HepG2 (cell line): ENCODE measurements at regions not wholly inside any gene's neighbourhood (a gene's known extent, or its start where the extent isn't known, plus 50 kb on each side); places are given as distances from the start of the nearest gene placed in this dataset.

Source experiments
- ATAC-seq: fragments of 200-7000 bp; cut with Tn5 transposase; 3 replicates; pipeline ENCODE4 v1.9.1; 2020; ENCODE audit warnings: mild to moderate bottlenecking, moderate library complexity
- BruUV-seq: library from RNA; stranded (reverse); fragments of 400-500 nt; replicated peaks from 2 replicates; lab custom pipeline; 2021; lab: Mats Ljungman, UMichigan
- CTCF ChIA-PET: fragments of 300-600 bp; formaldehyde crosslinking; extraction: SDS; loops from one replicate; lab custom pipeline; 2021; ENCODE audit warnings: low total read pairs, inconsistent platforms, low intra/inter-chr PET ratio; lab: Yijun Ruan, JAX
- POLR2A ChIA-PET: fragments of 350-600 bp; sonication (Branson Sonifier 250); formaldehyde crosslinking; loops from one replicate; lab custom pipeline; 2020; ENCODE audit warnings: antibody characterized with exemption, inconsistent platforms; lab: Yijun Ruan, JAX
- DNase-seq: peaks from one replicate; pipeline ENCODE4 v3.0.0-alpha.2; 2015; ENCODE audit warnings: low spot score
- FAIRE-seq: peaks from 3 replicates; lab custom pipeline; 2011; peaks lifted over from hg19 to GRCh38; lab: Jason Lieb, UNC
- H2AFZ ChIP-seq: one replicate; pipeline ENCODE4 v1.6.1; 2011; ENCODE audit warnings: low read length, inconsistent platforms
- H3K27ac ChIP-seq: fragments of 300-600 bp; 3 replicates; pipeline ENCODE4 v1.8.0; 2011; ENCODE audit warnings: mixed run types, mild to moderate bottlenecking, mixed read lengths, low read length, inconsistent platforms; ENCODE audit not compliant: insufficient read depth; ENCODE audit errors: extremely low read length
- H3K27me3 ChIP-seq, 2 experiments: fragments of 200-600 bp in 1 of 2; 2 replicates in 1 of 2; 3 replicates in 1 of 2; pipeline versions ENCODE4 v1.6.0 to v1.8.0; 2011; ENCODE audit warnings: low read length in 2 of 2, mild to moderate bottlenecking in 2 of 2, moderate library complexity in 2 of 2, inconsistent platforms in 1 of 2; ENCODE audit not compliant: insufficient read depth in 2 of 2, control insufficient read depth in 1 of 2
- H3K36me3 ChIP-seq, 2 experiments: fragments of 200-600 bp in 1 of 2; replicated peaks in 1 of 2; 2 replicates in 1 of 2; 3 replicates in 1 of 2; pipeline versions ENCODE4 v1.5.1 to v1.8.0; 2011; ENCODE audit warnings: low read length in 2 of 2, inconsistent platforms in 1 of 2; ENCODE audit not compliant: insufficient read depth in 2 of 2, control insufficient read depth in 1 of 2
- H3K4me1 ChIP-seq: 2 replicates; pipeline ENCODE4 v1.5.1; 2012; ENCODE audit warnings: low read length, inconsistent platforms; ENCODE audit not compliant: insufficient read depth
- H3K4me2 ChIP-seq: 2 replicates; pipeline ENCODE4 v1.6.0; 2011; ENCODE audit warnings: low read depth, low read length, inconsistent platforms
- H3K4me3 ChIP-seq, 3 experiments: fragments of 200-600 bp in 1 of 3; sonication (generic), shearing (Covaris generic) in 1 of 3; replicated peaks in 1 of 3; 2 replicates each; pipeline ENCODE4 v1.5.1; 2011 to 2016; ENCODE audit warnings: low read length in 3 of 3, inconsistent platforms in 2 of 3, low read depth in 2 of 3, mild to moderate bottlenecking in 2 of 3, control low read depth in 1 of 3, mixed read lengths in 1 of 3; ENCODE audit not compliant: insufficient read depth in 1 of 3
- H3K79me2 ChIP-seq: one replicate; pipeline ENCODE4 v1.6.1; 2011; ENCODE audit warnings: low read length, inconsistent platforms; ENCODE audit not compliant: insufficient read depth
- H3K9ac ChIP-seq: 2 replicates; pipeline ENCODE4 v1.6.0; 2011; ENCODE audit warnings: mild to moderate bottlenecking, low read depth, low read length, inconsistent platforms; ENCODE audit not compliant: insufficient read depth
- H3K9me3 ChIP-seq: 2 replicates; pipeline ENCODE4 v1.5.1; 2012; ENCODE audit warnings: mild to moderate bottlenecking, low read length
- H4K20me1 ChIP-seq: 2 replicates; pipeline ENCODE4 v1.6.0; 2011; ENCODE audit warnings: inconsistent platforms, mild to moderate bottlenecking, low read length, moderate library complexity; ENCODE audit not compliant: insufficient read depth
- E2F5 ChIP-seq: sonication (generic); formaldehyde crosslinking; conservative IDR thresholded peaks from 2 replicates; pipeline ENCODE4 v1.4.0; 2020; ENCODE audit warnings: missing genetic modification reagents
- HES4 ChIP-seq: sonication (generic); formaldehyde crosslinking; IDR thresholded peaks from 2 replicates; pipeline ENCODE4 v1.9.0; 2021; ENCODE audit warnings: mild to moderate bottlenecking, missing genetic modification reagents, borderline replicate concordance
- HIVEP1 ChIP-seq: sonication (generic); formaldehyde crosslinking; IDR thresholded peaks from 2 replicates; pipeline ENCODE4 v1.4.0; 2020; ENCODE audit warnings: mild to moderate bottlenecking, missing genetic modification reagents
- MIXL1 ChIP-seq: IDR thresholded peaks from 2 replicates; pipeline ENCODE4 v1.6.1; 2016
- PRMT3 ChIP-seq: sonication (generic); formaldehyde crosslinking; IDR thresholded peaks from 2 replicates; pipeline ENCODE4 v1.8.1; 2022; ENCODE audit warnings: low read depth, mild to moderate bottlenecking, moderate library complexity, missing genetic modification reagents, borderline replicate concordance
- RFX5 ChIP-seq: IDR thresholded peaks from 2 replicates; pipeline ENCODE4 v1.6.1; 2011; ENCODE audit warnings: low read depth, low read length, improper control_type of control experiment
- ZBTB7B ChIP-seq: sonication (generic); formaldehyde crosslinking; IDR thresholded peaks from 2 replicates; pipeline ENCODE4 v1.4.0; 2020; ENCODE audit warnings: missing genetic modification reagents
- ZNF572 ChIP-seq: sonication (generic); formaldehyde crosslinking; IDR thresholded peaks from 2 replicates; pipeline ENCODE4 v1.5.1; 2020; ENCODE audit warnings: mild to moderate bottlenecking, missing genetic modification reagents
- ZNF629 ChIP-seq: sonication (generic); formaldehyde crosslinking; conservative IDR thresholded peaks from 2 replicates; pipeline ENCODE4 v1.5.0; 2020; ENCODE audit warnings: missing genetic modification reagents
- ZNF709 ChIP-seq: sonication (generic); formaldehyde crosslinking; IDR thresholded peaks from 2 replicates; pipeline ENCODE4 v1.5.0; 2020; ENCODE audit warnings: mild to moderate bottlenecking, missing genetic modification reagents
- ZNF891 ChIP-seq: sonication (generic); formaldehyde crosslinking; IDR thresholded peaks from 2 replicates; pipeline ENCODE4 v1.5.0; 2020; ENCODE audit warnings: mild to moderate bottlenecking, missing genetic modification reagents
- ZSCAN25 ChIP-seq: sonication (generic); formaldehyde crosslinking; IDR thresholded peaks from 2 replicates; pipeline ENCODE4 v1.8.0; 2022; ENCODE audit warnings: mild to moderate bottlenecking, missing genetic modification reagents
- in situ Hi-C: cut with HindIII; loops from 2 replicates; pipeline ENCODE4 v1.10.0; 2017; ENCODE audit warnings: low pct_unique_long_range_greater_than_20kb; ENCODE audit not compliant: extremely low pct_ligation_motif_present
- intact Hi-C: fragments of 100-400 bp; cut with micrococcal nuclease; formaldehyde crosslinking; loops from one replicate; pipeline ENCODE4 v1.10.0; 2022; ENCODE audit not compliant: unreplicated experiment
- TF ChIP-seq, protein P1 (sequence below): sonication (generic); formaldehyde crosslinking; IDR thresholded peaks from 2 replicates; pipeline ENCODE4 v1.9.0; 2021; ENCODE audit warnings: mild to moderate bottlenecking, missing genetic modification reagents
- TF ChIP-seq, protein P2 (sequence below): sonication (generic); formaldehyde crosslinking; IDR thresholded peaks from 2 replicates; pipeline ENCODE4 v1.4.0; 2020; ENCODE audit warnings: missing genetic modification reagents, borderline replicate concordance

DNA sequence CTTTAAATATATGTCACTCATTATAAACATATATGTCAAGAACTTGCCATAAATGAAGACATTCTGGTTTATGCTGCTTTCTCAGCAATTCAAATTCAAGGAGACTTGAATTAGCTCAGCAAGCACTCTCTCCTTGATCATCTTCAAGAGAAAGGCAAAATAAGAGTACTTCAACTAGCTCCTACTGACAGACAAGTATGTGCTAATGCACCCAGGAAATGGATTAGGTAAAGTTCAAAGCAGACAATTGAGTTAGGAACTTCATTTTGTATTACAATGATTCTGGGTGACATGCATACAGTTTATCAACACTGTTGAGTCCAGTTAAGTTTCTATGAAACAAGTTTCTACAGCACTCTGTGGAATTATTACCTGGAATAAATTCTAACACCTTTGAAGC, 455.9 kb upstream of the USP15 start:
- no peak overlapping the region for H3K4me2 ChIP-seq
- no peak overlapping the region for H3K27ac ChIP-seq
- no peak overlapping the region for H2AFZ ChIP-seq
- H3K9ac ChIP-seq = no peak overlapping the region
- TF ChIP-seq HES4 (CRISPR knock-in tag) (no peak), ZNF572 (CRISPR knock-in tag) (no peak), ZNF891 (CRISPR knock-in tag) (no peak), E2F5 (CRISPR knock-in tag) (no peak), ZNF629 (CRISPR knock-in tag) (no peak), ZSCAN25 (CRISPR knock-in tag) (no peak), PRMT3 (CRISPR knock-in tag) (no peak), ZNF709 (CRISPR knock-in tag) (no peak), MIXL1 (CRISPR knock-in tag) (no peak), HIVEP1 (no peak), ZBTB7B (no peak), RFX5 (no peak)
- TF ChIP-seq, protein P1, sequence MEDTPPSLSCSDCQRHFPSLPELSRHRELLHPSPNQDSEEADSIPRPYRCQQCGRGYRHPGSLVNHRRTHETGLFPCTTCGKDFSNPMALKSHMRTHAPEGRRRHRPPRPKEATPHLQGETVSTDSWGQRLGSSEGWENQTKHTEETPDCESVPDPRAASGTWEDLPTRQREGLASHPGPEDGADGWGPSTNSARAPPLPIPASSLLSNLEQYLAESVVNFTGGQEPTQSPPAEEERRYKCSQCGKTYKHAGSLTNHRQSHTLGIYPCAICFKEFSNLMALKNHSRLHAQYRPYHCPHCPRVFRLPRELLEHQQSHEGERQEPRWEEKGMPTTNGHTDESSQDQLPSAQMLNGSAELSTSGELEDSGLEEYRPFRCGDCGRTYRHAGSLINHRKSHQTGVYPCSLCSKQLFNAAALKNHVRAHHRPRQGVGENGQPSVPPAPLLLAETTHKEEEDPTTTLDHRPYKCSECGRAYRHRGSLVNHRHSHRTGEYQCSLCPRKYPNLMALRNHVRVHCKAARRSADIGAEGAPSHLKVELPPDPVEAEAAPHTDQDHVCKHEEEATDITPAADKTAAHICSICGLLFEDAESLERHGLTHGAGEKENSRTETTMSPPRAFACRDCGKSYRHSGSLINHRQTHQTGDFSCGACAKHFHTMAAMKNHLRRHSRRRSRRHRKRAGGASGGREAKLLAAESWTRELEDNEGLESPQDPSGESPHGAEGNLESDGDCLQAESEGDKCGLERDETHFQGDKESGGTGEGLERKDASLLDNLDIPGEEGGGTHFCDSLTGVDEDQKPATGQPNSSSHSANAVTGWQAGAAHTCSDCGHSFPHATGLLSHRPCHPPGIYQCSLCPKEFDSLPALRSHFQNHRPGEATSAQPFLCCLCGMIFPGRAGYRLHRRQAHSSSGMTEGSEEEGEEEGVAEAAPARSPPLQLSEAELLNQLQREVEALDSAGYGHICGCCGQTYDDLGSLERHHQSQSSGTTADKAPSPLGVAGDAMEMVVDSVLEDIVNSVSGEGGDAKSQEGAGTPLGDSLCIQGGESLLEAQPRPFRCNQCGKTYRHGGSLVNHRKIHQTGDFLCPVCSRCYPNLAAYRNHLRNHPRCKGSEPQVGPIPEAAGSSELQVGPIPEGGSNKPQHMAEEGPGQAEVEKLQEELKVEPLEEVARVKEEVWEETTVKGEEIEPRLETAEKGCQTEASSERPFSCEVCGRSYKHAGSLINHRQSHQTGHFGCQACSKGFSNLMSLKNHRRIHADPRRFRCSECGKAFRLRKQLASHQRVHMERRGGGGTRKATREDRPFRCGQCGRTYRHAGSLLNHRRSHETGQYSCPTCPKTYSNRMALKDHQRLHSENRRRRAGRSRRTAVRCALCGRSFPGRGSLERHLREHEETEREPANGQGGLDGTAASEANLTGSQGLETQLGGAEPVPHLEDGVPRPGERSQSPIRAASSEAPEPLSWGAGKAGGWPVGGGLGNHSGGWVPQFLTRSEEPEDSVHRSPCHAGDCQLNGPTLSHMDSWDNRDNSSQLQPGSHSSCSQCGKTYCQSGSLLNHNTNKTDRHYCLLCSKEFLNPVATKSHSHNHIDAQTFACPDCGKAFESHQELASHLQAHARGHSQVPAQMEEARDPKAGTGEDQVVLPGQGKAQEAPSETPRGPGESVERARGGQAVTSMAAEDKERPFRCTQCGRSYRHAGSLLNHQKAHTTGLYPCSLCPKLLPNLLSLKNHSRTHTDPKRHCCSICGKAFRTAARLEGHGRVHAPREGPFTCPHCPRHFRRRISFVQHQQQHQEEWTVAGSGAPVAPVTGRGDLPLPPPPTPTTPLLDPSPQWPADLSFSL (CRISPR knock-in tag) = no peak
- TF ChIP-seq, protein P2, sequence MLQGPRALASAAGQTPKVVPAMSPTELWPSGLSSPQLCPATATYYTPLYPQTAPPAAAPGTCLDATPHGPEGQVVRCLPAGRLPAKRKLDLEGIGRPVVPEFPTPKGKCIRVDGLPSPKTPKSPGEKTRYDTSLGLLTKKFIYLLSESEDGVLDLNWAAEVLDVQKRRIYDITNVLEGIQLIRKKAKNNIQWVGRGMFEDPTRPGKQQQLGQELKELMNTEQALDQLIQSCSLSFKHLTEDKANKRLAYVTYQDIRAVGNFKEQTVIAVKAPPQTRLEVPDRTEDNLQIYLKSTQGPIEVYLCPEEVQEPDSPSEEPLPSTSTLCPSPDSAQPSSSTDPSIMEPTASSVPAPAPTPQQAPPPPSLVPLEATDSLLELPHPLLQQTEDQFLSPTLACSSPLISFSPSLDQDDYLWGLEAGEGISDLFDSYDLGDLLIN (CRISPR knock-in tag) = no peak
- TF ChIP-seq, all 625 proteins: peak for 0
- no peak for DNase-seq
- Histone ChIP-seq H3K79me2 (no peaks in the 10 kb centered on the region), H3K27me3 (no peaks in the 10 kb centered on the region), H3K4me1 (no peaks in the 10 kb centered on the region), H3K4me3 (no peak overlapping the region), H3K9me3 (peaks cover 24% of the 10 kb centered on the region; the same call in 1 of the 2 replicates), H3K36me3 (no peaks in the 10 kb centered on the region), H4K20me1 (no peaks in the 10 kb centered on the region)
- no TSS peak for BruUV-seq
- intact Hi-C loops (no loop called here), in situ Hi-C loops (no loop called here)
- no peak for FAIRE-seq
- ATAC-seq = no peak
- POLR2A ChIA-PET = no interaction called here
- CTCF ChIA-PET = no interaction called here
